IMR-90 (cell line): ENCODE measurements at regions not wholly inside any gene's neighbourhood (a gene's known extent, or its start where the extent isn't known, plus 50 kb on each side); places are given as distances from the start of the nearest gene placed in this dataset.

Experiments used
- ATAC-seq: fragments of 200-7000 bp; cut with Tn5 transposase; 2 replicates; pipeline ENCODE4 v1.9.1; 2020; ENCODE audit warnings: low read depth, mild to moderate bottlenecking, moderate library complexity
- BruUV-seq: library from RNA; stranded (reverse); fragments of 400-500 nt; replicated peaks from 2 replicates; lab custom pipeline; 2021; lab: Mats Ljungman, UMichigan
- CTCF ChIA-PET: fragments of 300-600 bp; formaldehyde crosslinking; extraction: SDS; loops from one replicate; lab custom pipeline; 2021; ENCODE audit warnings: antibody characterized with exemption; lab: Yijun Ruan, JAX
- POLR2A ChIA-PET: fragments of 300-600 bp; sonication (Branson Sonifier 250); formaldehyde crosslinking; loops from one replicate; lab custom pipeline; 2022; ENCODE audit warnings: antibody characterized with exemption; ENCODE audit not compliant: unreplicated experiment; lab: Charles Lee
- DNase-seq: peaks from one replicate; pipeline ENCODE4 v3.0.0; 2013
- H2AFZ ChIP-seq: replicated peaks from 2 replicates; pipeline ENCODE3; 2013; ENCODE audit warnings: low read length, mild to moderate bottlenecking; ENCODE audit not compliant: poor library complexity
- H2AK5ac ChIP-seq: 2 replicates; pipeline ENCODE4 v1.6.1; 2013; ENCODE audit warnings: low read depth, low read length, inconsistent platforms
- H2AK9ac ChIP-seq: replicated peaks from 2 replicates; pipeline ENCODE3; 2013; ENCODE audit warnings: mild to moderate bottlenecking, low read depth, low read length, moderate library complexity; ENCODE audit not compliant: poor library complexity
- H2BK120ac ChIP-seq: 2 replicates; pipeline ENCODE4 v1.6.1; 2013; ENCODE audit warnings: low read depth, low read length, inconsistent platforms
- H2BK15ac ChIP-seq: 3 replicates; pipeline ENCODE4 v1.6.1; 2013; ENCODE audit warnings: low read depth, low read length, inconsistent platforms
- H2BK20ac ChIP-seq: 2 replicates; pipeline ENCODE4 v1.6.1; 2013; ENCODE audit warnings: low read depth, mild to moderate bottlenecking, inconsistent platforms, low read length, moderate library complexity
- H2BK5ac ChIP-seq: 2 replicates; pipeline ENCODE4 v1.6.1; 2013; ENCODE audit warnings: mild to moderate bottlenecking, low read depth, low read length, inconsistent platforms; ENCODE audit not compliant: poor library complexity, severe bottlenecking
- H3K14ac ChIP-seq: replicated peaks from 2 replicates; pipeline ENCODE4 v1.6.1; 2013; ENCODE audit warnings: low read depth, low read length, inconsistent platforms
- H3K18ac ChIP-seq: 2 replicates; pipeline ENCODE4 v1.6.1; 2013; ENCODE audit warnings: low read depth, low read length, control low read depth
- H3K23ac ChIP-seq: 2 replicates; pipeline ENCODE4 v1.6.1; 2013; ENCODE audit warnings: low read depth, low read length, inconsistent platforms
- H3K27ac ChIP-seq: 2 replicates; pipeline ENCODE4 v1.5.1; 2013; ENCODE audit warnings: mild to moderate bottlenecking, control low read depth, low read length; ENCODE audit not compliant: insufficient read depth
- H3K27me3 ChIP-seq: 2 replicates; pipeline ENCODE4 v1.6.1; 2013; ENCODE audit warnings: low read length; ENCODE audit not compliant: control insufficient read depth, insufficient read depth
- H3K36me3 ChIP-seq: 2 replicates; pipeline ENCODE4 v1.6.1; 2013; ENCODE audit warnings: low read length, mixed read lengths; ENCODE audit not compliant: control insufficient read depth, insufficient read depth
- H3K4ac ChIP-seq: 2 replicates; pipeline ENCODE4 v1.6.1; 2013; ENCODE audit warnings: low read depth, low read length, inconsistent platforms
- H3K4me1 ChIP-seq: 2 replicates; pipeline ENCODE4 v1.6.1; 2013; ENCODE audit warnings: low read length, mixed read lengths; ENCODE audit not compliant: control insufficient read depth, insufficient read depth
- H3K4me2 ChIP-seq: 2 replicates; pipeline ENCODE4 v1.6.1; 2013; ENCODE audit warnings: low read depth, mild to moderate bottlenecking, control low read depth, low read length, moderate library complexity
- H3K4me3 ChIP-seq: 2 replicates; pipeline ENCODE4 v1.5.1; 2013; ENCODE audit warnings: low read depth, mild to moderate bottlenecking, control low read depth, low read length, moderate library complexity; ENCODE audit not compliant: insufficient read depth
- H3K56ac ChIP-seq: 2 replicates; pipeline ENCODE4 v1.6.1; 2013; ENCODE audit warnings: low read length, inconsistent platforms; ENCODE audit not compliant: insufficient read depth; ENCODE audit errors: extremely low read depth
- H3K79me1 ChIP-seq, 2 experiments: 2 replicates each; pipeline ENCODE4 v1.6.1; 2013; ENCODE audit warnings: low read length in 2 of 2, inconsistent platforms in 1 of 2, low read depth in 1 of 2
- H3K9ac ChIP-seq: 2 replicates; pipeline ENCODE4 v1.6.1; 2013; ENCODE audit warnings: low read depth, low read length, control low read depth
- H3K9me1 ChIP-seq: 2 replicates; pipeline ENCODE4 v1.6.1; 2013; ENCODE audit warnings: low read length, inconsistent platforms; ENCODE audit not compliant: insufficient read depth
- H3K9me3 ChIP-seq: 2 replicates; pipeline ENCODE4 v1.6.1; 2013; ENCODE audit warnings: low read length; ENCODE audit not compliant: control insufficient read depth, insufficient read depth
- H4K20me1 ChIP-seq: 2 replicates; pipeline ENCODE4 v1.6.1; 2013; ENCODE audit warnings: low read length, inconsistent platforms; ENCODE audit not compliant: insufficient read depth
- H4K5ac ChIP-seq: 2 replicates; pipeline ENCODE4 v1.6.1; 2013; ENCODE audit warnings: mild to moderate bottlenecking, low read depth, low read length, control low read depth
- H4K8ac ChIP-seq, 2 experiments: 2 replicates each; pipeline ENCODE4 v1.6.1; 2013; ENCODE audit warnings: low read depth in 2 of 2, low read length in 2 of 2, control low read depth in 1 of 2, inconsistent platforms in 1 of 2
- H4K91ac ChIP-seq: 2 replicates; pipeline ENCODE4 v1.6.1; 2013; ENCODE audit warnings: low read depth, low read length, inconsistent platforms; ENCODE audit not compliant: insufficient read depth
- CTCF ChIP-seq: conservative IDR thresholded peaks from 2 replicates; pipeline ENCODE4 v1.5.1; 2012; ENCODE audit warnings: mild to moderate bottlenecking, low read depth, low read length, improper control_type of control experiment
- POLR2A ChIP-seq: IDR thresholded peaks from 2 replicates; pipeline ENCODE4 v1.6.1; 2012; ENCODE audit warnings: mild to moderate bottlenecking, low read depth, low read length
- WGBS, 2 experiments: methylation state at CpG; one replicate each; pipeline versions ENCODE4 v1.1.5 to v1.1.7; 2013; ENCODE audit warnings: missing lambda C conversion rate in 2 of 2; ENCODE audit not compliant: insufficient read length in 1 of 2; ENCODE audit errors: extremely low coverage in 2 of 2; 5-methylcytosine and 5-hydroxymethylcytosine counted together
- dilution Hi-C: fragments of 300-500 bp; cut with HindIII; formaldehyde crosslinking; loops from one replicate; pipeline ENCODE4 v1.14.3; 2018; ENCODE audit warnings: low sequenced_read_pairs; ENCODE audit not compliant: unreplicated experiment
- in situ Hi-C: fragments of 300-500 bp; cut with MboI; formaldehyde crosslinking; loops from 3 replicates; pipeline ENCODE4 v1.14.3; 2019; ENCODE audit warnings: low sequenced_read_pairs, inconsistent platforms, mixed read lengths
- intact Hi-C: fragments of 100-400 bp; cut with micrococcal nuclease; formaldehyde crosslinking; loops from 2 replicates; pipeline ENCODE4 v1.10.0; 2022

- Histone ChIP-seq H3K4me3 (no peak overlapping the region), H3K9me1 (no peaks in the 10 kb centered on the region), H3K4ac (no peak overlapping the region), H3K27ac (no peak overlapping the region), H3K9me3 (no peaks in the 10 kb centered on the region), H3K23ac (no peak overlapping the region), H3K27me3 (peaks cover 9% of the 10 kb centered on the region), H4K20me1 (no peaks in the 10 kb centered on the region), H3K36me3 (no peaks in the 10 kb centered on the region), H3K56ac (no peak overlapping the region), H2BK120ac (no peak overlapping the region), H3K18ac (no peak overlapping the region), H4K5ac (no peak overlapping the region), H2AK5ac (no peak overlapping the region), H2BK5ac (no peak overlapping the region), H3K14ac (no peak overlapping the region), H2AFZ (no peak overlapping the region), H2BK20ac (no peak overlapping the region), H4K91ac (no peak overlapping the region), H3K9ac (no peak overlapping the region), H2BK15ac (no peak overlapping the region), H3K4me2 (no peak overlapping the region), H3K79me1 (no peaks in the 10 kb centered on the region), H2AK9ac (no peak overlapping the region), H4K8ac (no peak overlapping the region), H3K4me1 (no peaks in the 10 kb centered on the region)
- DNase-seq (no peak), ATAC-seq (no peak)
- BruUV-seq = no TSS peak
- ChIA-PET CTCF (no interaction called here), POLR2A (no interaction called here)
- TF ChIP-seq POLR2A (no peak), CTCF (0 out of 2 replicates have a peak, but pooled peaks have one; percentile 16)
- intact Hi-C loops (no loop called here), in situ Hi-C loops (no loop called here), dilution Hi-C loops (no loop called here)
- 28% methylated on average over 2 of the region's 10 CpGs; no CpG with 5 or more reads in 1 of the 2 experiments for WGBS, 2 experiments
These were observed 154.2 kb downstream of the MRM1 start for GRCh38 chr17:36755586-36755985.
